ENCODE measurements at regions not wholly inside any gene's neighbourhood (a gene's known extent, or its start where the extent isn't known, plus 50 kb on each side); places are given as distances from the start of the nearest gene placed in this dataset.

- no peak for TF ChIP-seq Cebpa-rat (IDR thresholded peaks at IDR 0.05)
- Histone ChIP-seq H4K20me1 (no peaks in the 10 kb centered on the region; the same call in 1 of the 2 replicates), H3K36me3 (no peaks in the 10 kb centered on the region), H3K27ac (no peak overlapping the region), H3K4me1 (no peaks in the 10 kb centered on the region), H3K9ac (no peak overlapping the region), H3K4me2 (no peak overlapping the region), H3K9me3 (no peaks in the 10 kb centered on the region), H3K27me3 (peaks cover 55% of the 10 kb centered on the region), H3K4me3 (no peak overlapping the region)
Observed at GRCh38 chrX:145881175-145881995, 63.8 kb downstream of the SLITRK2 start.

- Histone ChIP-seq H3K4me3 (no peak overlapping the region), H3K9ac (no peak overlapping the region), H3K9me3 (no peaks in the 10 kb centered on the region), H3K36me3 (no peaks in the 10 kb centered on the region), H3K27ac (no peak overlapping the region), H3K4me2 (no peak overlapping the region), H3K4me1 (no peaks in the 10 kb centered on the region), H3K27me3 (peaks cover 21% of the 10 kb centered on the region), H4K20me1 (no peaks in the 10 kb centered on the region; the same call in 1 of the 2 replicates)
- no peak for TF ChIP-seq Cebpa-rat (IDR thresholded peaks at IDR 0.05)
Observed at GRCh38 chrX:145886469-145886868, 68.8 kb downstream of the SLITRK2 start.

- H3K36me3 ChIP-seq = no peaks in the 10 kb centered on the region
- H3K27ac ChIP-seq = no peak overlapping the region
- no peak for TF ChIP-seq Cebpa-rat (IDR thresholded peaks at IDR 0.05)
- no peaks in the 10 kb centered on the region for H3K4me1 ChIP-seq
- no peak overlapping the region for H3K4me2 ChIP-seq
- H4K20me1 ChIP-seq = no peaks in the 10 kb centered on the region
- H3K9ac ChIP-seq = no peak overlapping the region
- no peaks in the 10 kb centered on the region for H3K9me3 ChIP-seq
- H3K27me3 ChIP-seq = peaks cover 47% of the 10 kb centered on the region
- no peak overlapping the region for H3K4me3 ChIP-seq
Observed at GRCh38 chrX:145910017-145910416, 92.4 kb downstream of the SLITRK2 start.

GRCh38 chrX:145919400-145919799, 101.8 kb downstream of the SLITRK2 start:
- Histone ChIP-seq H3K27ac (no peak overlapping the region), H3K9ac (no peak overlapping the region), H3K27me3 (peaks cover 33% of the 10 kb centered on the region), H3K9me3 (no peaks in the 10 kb centered on the region), H3K36me3 (no peaks in the 10 kb centered on the region), H4K20me1 (no peaks in the 10 kb centered on the region), H3K4me3 (no peak overlapping the region), H3K4me2 (no peak overlapping the region), H3K4me1 (no peaks in the 10 kb centered on the region)
- no peak for TF ChIP-seq Cebpa-rat (IDR thresholded peaks at IDR 0.05)

- Histone ChIP-seq H3K27me3 (peaks cover 61% of the 10 kb centered on the region), H3K9ac (no peak overlapping the region), H3K27ac (no peak overlapping the region), H3K36me3 (no peaks in the 10 kb centered on the region), H4K20me1 (no peaks in the 10 kb centered on the region), H3K9me3 (no peaks in the 10 kb centered on the region), H3K4me2 (no peak overlapping the region), H3K4me1 (no peaks in the 10 kb centered on the region), H3K4me3 (no peak overlapping the region)
- no peak for TF ChIP-seq Cebpa-rat (IDR thresholded peaks at IDR 0.05)
Observed at GRCh38 chrX:145923376-145923775, 105.7 kb downstream of the SLITRK2 start.

- no peak for TF ChIP-seq Cebpa-rat (IDR thresholded peaks at IDR 0.05)
- Histone ChIP-seq H4K20me1 (no peaks in the 10 kb centered on the region), H3K9ac (no peak overlapping the region), H3K4me1 (no peaks in the 10 kb centered on the region), H3K27me3 (peaks cover 64% of the 10 kb centered on the region), H3K36me3 (no peaks in the 10 kb centered on the region), H3K4me3 (no peak overlapping the region), H3K9me3 (peaks cover 6% of the 10 kb centered on the region; the same call in 1 of the 2 replicates), H3K4me2 (no peak overlapping the region), H3K27ac (no peak overlapping the region)
Observed at GRCh38 chrX:145936769-145937168, 119.1 kb downstream of the SLITRK2 start.

GRCh38 chrX:145949056-145949455, 131.4 kb downstream of the SLITRK2 start:
- no peaks in the 10 kb centered on the region for H4K20me1 ChIP-seq
- H3K4me2 ChIP-seq = no peak overlapping the region
- H3K36me3 ChIP-seq = no peaks in the 10 kb centered on the region
- no peak overlapping the region for H3K9ac ChIP-seq
- H3K4me1 ChIP-seq = no peaks in the 10 kb centered on the region
- no peak overlapping the region for H3K27ac ChIP-seq
- peaks cover 54% of the 10 kb centered on the region for H3K27me3 ChIP-seq
- H3K4me3 ChIP-seq = no peak overlapping the region
- 0 out of 2 replicates have a peak, but pooled peaks cover 5% of the 10 kb centered on the region for H3K9me3 ChIP-seq
- no peak for TF ChIP-seq Cebpa-rat (IDR thresholded peaks at IDR 0.05)

GRCh38 chrX:145953628-145954027, 136.0 kb downstream of the SLITRK2 start:
- Histone ChIP-seq H3K27me3 (peaks cover 36% of the 10 kb centered on the region), H3K4me3 (no peak overlapping the region), H3K4me1 (no peaks in the 10 kb centered on the region), H3K9me3 (0 out of 2 replicates have a peak, but pooled peaks cover 5% of the 10 kb centered on the region), H3K27ac (no peak overlapping the region), H3K9ac (no peak overlapping the region), H4K20me1 (no peaks in the 10 kb centered on the region), H3K4me2 (no peak overlapping the region), H3K36me3 (no peaks in the 10 kb centered on the region)
- no peak for TF ChIP-seq Cebpa-rat (IDR thresholded peaks at IDR 0.05)

- no peaks in the 10 kb centered on the region for H4K20me1 ChIP-seq
- H3K9ac ChIP-seq = no peak overlapping the region
- H3K36me3 ChIP-seq = no peaks in the 10 kb centered on the region
- no peak overlapping the region for H3K4me2 ChIP-seq
- no peak overlapping the region for H3K27ac ChIP-seq
- H3K9me3 ChIP-seq = no peaks in the 10 kb centered on the region
- peaks cover 78% of the 10 kb centered on the region for H3K27me3 ChIP-seq
- TF ChIP-seq Cebpa-rat (IDR thresholded peaks at IDR 0.05) = no peak
- H3K4me1 ChIP-seq = no peaks in the 10 kb centered on the region
- no peak overlapping the region for H3K4me3 ChIP-seq
Observed at GRCh38 chrX:145990051-145990450, 172.4 kb downstream of the SLITRK2 start.

- no peaks in the 10 kb centered on the region for H3K36me3 ChIP-seq
- H3K4me1 ChIP-seq = no peaks in the 10 kb centered on the region
- H3K4me3 ChIP-seq = no peak overlapping the region
- H3K27me3 ChIP-seq = peaks cover 55% of the 10 kb centered on the region
- H3K9me3 ChIP-seq = no peaks in the 10 kb centered on the region
- no peak for TF ChIP-seq Cebpa-rat (IDR thresholded peaks at IDR 0.05)
- H4K20me1 ChIP-seq = no peaks in the 10 kb centered on the region
- H3K9ac ChIP-seq = no peak overlapping the region
- no peak overlapping the region for H3K27ac ChIP-seq
- no peak overlapping the region for H3K4me2 ChIP-seq
Observed at GRCh38 chrX:146006637-146007036, 189.0 kb downstream of the SLITRK2 start.
